Trophoblast cell (in vitro differentiated cells and primary cell): ENCODE measurements at regions not wholly inside any gene's neighbourhood (a gene's known extent, or its start where the extent isn't known, plus 50 kb on each side); places are given as distances from the start of the nearest gene placed in this dataset.

Experiments used
- DNase-seq, 2 donors: peaks; one replicate each; pipeline ENCODE4 v3.0.0-alpha.2; 2016
- H2AFZ ChIP-seq: 2 replicates; pipeline ENCODE4 v1.6.1; 2013; ENCODE audit warnings: low read length, moderate library complexity, mild to moderate bottlenecking; ENCODE audit not compliant: insufficient read depth, poor library complexity
- H2AK5ac ChIP-seq: 2 replicates; pipeline ENCODE4 v1.6.1; 2013; ENCODE audit warnings: mild to moderate bottlenecking, low read length
- H2BK120ac ChIP-seq: 2 replicates; pipeline ENCODE4 v1.6.1; 2013; ENCODE audit warnings: low read length, mild to moderate bottlenecking, moderate library complexity; ENCODE audit not compliant: insufficient read depth, poor library complexity
- H2BK12ac ChIP-seq: 2 replicates; pipeline ENCODE4 v1.6.1; 2013; ENCODE audit warnings: mild to moderate bottlenecking, low read length, moderate library complexity
- H2BK5ac ChIP-seq: 2 replicates; pipeline ENCODE4 v1.6.1; 2013; ENCODE audit warnings: low read length, low read depth, moderate library complexity, mild to moderate bottlenecking; ENCODE audit not compliant: poor library complexity
- H3K14ac ChIP-seq: 2 replicates; pipeline ENCODE4 v1.6.1; 2013; ENCODE audit warnings: mild to moderate bottlenecking, low read length
- H3K18ac ChIP-seq: 2 replicates; pipeline ENCODE4 v1.6.1; 2013; ENCODE audit warnings: mild to moderate bottlenecking, low read length
- H3K23ac ChIP-seq: 2 replicates; pipeline ENCODE4 v1.6.1; 2013; ENCODE audit warnings: low read length
- H3K27ac ChIP-seq: 2 replicates; pipeline ENCODE4 v1.5.1; 2013; ENCODE audit warnings: low read depth, mild to moderate bottlenecking, inconsistent platforms, low read length, moderate library complexity
- H3K27me3 ChIP-seq: 2 replicates; pipeline ENCODE4 v1.6.1; 2013; ENCODE audit warnings: inconsistent platforms, mild to moderate bottlenecking, low read length, moderate library complexity; ENCODE audit not compliant: insufficient read depth
- H3K36me3 ChIP-seq, 2 experiments: 1 replicate in 1 of 2; 2 replicates in 1 of 2; pipeline ENCODE4 v1.6.1; 2013; ENCODE audit warnings: low read length in 2 of 2, mild to moderate bottlenecking in 2 of 2, moderate library complexity in 1 of 2; ENCODE audit not compliant: insufficient read depth in 2 of 2, control insufficient read depth in 1 of 2
- H3K4ac ChIP-seq: 2 replicates; pipeline ENCODE4 v1.6.1; 2013; ENCODE audit warnings: low read depth, mild to moderate bottlenecking, low read length, moderate library complexity
- H3K4me1 ChIP-seq, 2 experiments: 1 replicate in 1 of 2; 2 replicates in 1 of 2; pipeline ENCODE4 v1.6.1; 2013; ENCODE audit warnings: low read length in 2 of 2, mild to moderate bottlenecking in 2 of 2, moderate library complexity in 1 of 2; ENCODE audit not compliant: insufficient read depth in 2 of 2, control insufficient read depth in 1 of 2
- H3K4me2 ChIP-seq: 2 replicates; pipeline ENCODE4 v1.6.1; 2013; ENCODE audit warnings: inconsistent platforms, mild to moderate bottlenecking, low read length, moderate library complexity
- H3K4me3 ChIP-seq: 2 replicates; pipeline ENCODE4 v1.5.1; 2013; ENCODE audit warnings: mild to moderate bottlenecking, low read depth, low read length, inconsistent platforms
- H3K79me1 ChIP-seq: one replicate; pipeline ENCODE4 v1.6.1; 2013; ENCODE audit warnings: low read length
- H3K79me2 ChIP-seq: 2 replicates; pipeline ENCODE4 v1.6.1; 2013; ENCODE audit warnings: low read length, mild to moderate bottlenecking; ENCODE audit not compliant: control insufficient read depth, insufficient read depth, poor library complexity
- H3K9ac ChIP-seq: 2 replicates; pipeline ENCODE4 v1.6.1; 2013; ENCODE audit warnings: mild to moderate bottlenecking, low read length
- H3K9me3 ChIP-seq: 2 replicates; pipeline ENCODE4 v1.6.1; 2013; ENCODE audit warnings: low read depth, mild to moderate bottlenecking, control low read depth, inconsistent platforms, low read length; ENCODE audit not compliant: insufficient read depth
- H4K12ac ChIP-seq: 2 replicates; pipeline ENCODE4 v1.6.1; 2013; ENCODE audit warnings: low read depth, mild to moderate bottlenecking, low read length, moderate library complexity
- H4K8ac ChIP-seq: 2 replicates; pipeline ENCODE4 v1.6.1; 2013; ENCODE audit warnings: low read depth, mild to moderate bottlenecking, low read length, moderate library complexity
- H4K91ac ChIP-seq: one replicate; pipeline ENCODE4 v1.6.1; 2013; ENCODE audit warnings: low read depth, mild to moderate bottlenecking, low read length, moderate library complexity
- WGBS: extraction: QIAGEN DNeasy Blood & Tissue Kit; methylation state at CpG from one replicate; pipeline ENCODE4 v1.1.7; 2013; ENCODE audit warnings: missing lambda C conversion rate; ENCODE audit not compliant: insufficient read length, insufficient coverage; ENCODE audit errors: extremely low coverage; 5-methylcytosine and 5-hydroxymethylcytosine counted together

DNA sequence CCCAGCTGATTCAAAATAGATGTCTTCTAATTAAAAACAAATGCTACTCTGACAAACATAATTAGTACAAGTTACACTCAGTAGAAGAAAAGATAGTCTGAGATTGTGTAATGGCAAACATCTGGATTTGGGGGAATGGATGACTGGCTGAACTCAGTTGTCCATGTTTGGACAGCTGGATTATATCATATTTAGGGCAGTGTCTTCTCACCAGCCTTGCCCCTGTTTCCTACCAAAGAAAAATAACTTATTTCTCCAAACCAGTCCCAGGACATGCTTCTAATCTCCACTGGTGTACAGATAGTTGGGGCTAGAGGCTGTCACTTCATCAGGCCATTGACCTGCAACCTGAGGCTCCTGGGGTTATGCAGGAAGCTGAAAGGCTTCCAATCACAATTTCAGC is 237.3 kb downstream of the USP46 start:
- Histone ChIP-seq H3K4me2 (no peak overlapping the region), H2AK5ac (no peak overlapping the region), H3K4me1 (no peaks in the 10 kb centered on the region), H3K9ac (no peak overlapping the region), H2AFZ (no peak overlapping the region), H4K8ac (no peak overlapping the region), H3K18ac (no peak overlapping the region), H3K14ac (no peak overlapping the region), H2BK120ac (no peak overlapping the region), H2BK5ac (no peak overlapping the region), H4K12ac (no peak overlapping the region), H3K79me1 (no peaks in the 10 kb centered on the region), H3K27me3 (no peaks in the 10 kb centered on the region), H3K4me3 (no peak overlapping the region), H3K36me3 (no peaks in the 10 kb centered on the region), H4K91ac (no peak overlapping the region), H3K79me2 (no peaks in the 10 kb centered on the region), H3K9me3 (peaks cover 2% of the 10 kb centered on the region), H2BK12ac (no peak overlapping the region), H3K4ac (no peak overlapping the region), H3K27ac (no peak overlapping the region), H3K23ac (no peak overlapping the region)
- DNase-seq, result no peak

DNA sequence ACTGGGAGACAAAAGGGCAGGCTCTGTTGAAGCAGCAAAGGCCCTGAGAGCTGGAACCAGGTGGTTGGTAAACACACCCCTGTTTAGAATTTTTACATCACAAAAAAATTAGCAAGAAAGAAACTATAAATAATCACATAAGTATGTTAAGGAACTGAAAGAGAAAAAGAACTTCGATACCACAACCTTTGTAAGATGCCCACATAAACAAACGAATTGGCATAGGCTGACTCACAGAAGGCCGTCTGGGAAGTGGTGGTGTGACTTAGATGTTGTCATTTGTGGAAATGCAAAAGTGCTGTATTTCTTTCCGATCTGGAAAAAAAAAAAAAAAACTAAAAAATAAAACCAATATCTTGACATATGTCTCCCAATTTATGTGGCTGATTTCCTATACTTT is 235.1 kb downstream of the USP46 start:
- no peak for DNase-seq
- H3K4me2 ChIP-seq, result no peak overlapping the region
- no CpG with 5 or more reads among the region's 4 CpGs for WGBS
- H2AK5ac ChIP-seq, result no peak overlapping the region
- H2BK5ac ChIP-seq, result no peak overlapping the region
- no peaks in the 10 kb centered on the region for H3K36me3 ChIP-seq
- no peak overlapping the region for H3K4ac ChIP-seq
- H3K14ac ChIP-seq, result no peak overlapping the region
- H4K8ac ChIP-seq, result no peak overlapping the region
- no peaks in the 10 kb centered on the region for H3K79me2 ChIP-seq
- H3K4me1 ChIP-seq, result no peaks in the 10 kb centered on the region
- H3K79me1 ChIP-seq, result no peaks in the 10 kb centered on the region
- no peak overlapping the region for H4K91ac ChIP-seq
- no peak overlapping the region for H3K27ac ChIP-seq
- H3K23ac ChIP-seq, result no peak overlapping the region
- no peak overlapping the region for H3K18ac ChIP-seq
- no peak overlapping the region for H3K9ac ChIP-seq
- no peak overlapping the region for H2AFZ ChIP-seq
- peaks cover 2% of the 10 kb centered on the region for H3K9me3 ChIP-seq
- H2BK12ac ChIP-seq, result no peak overlapping the region
- no peak overlapping the region for H4K12ac ChIP-seq
- no peak overlapping the region for H3K4me3 ChIP-seq
- H3K27me3 ChIP-seq, result no peaks in the 10 kb centered on the region
- no peak overlapping the region for H2BK120ac ChIP-seq

DNA sequence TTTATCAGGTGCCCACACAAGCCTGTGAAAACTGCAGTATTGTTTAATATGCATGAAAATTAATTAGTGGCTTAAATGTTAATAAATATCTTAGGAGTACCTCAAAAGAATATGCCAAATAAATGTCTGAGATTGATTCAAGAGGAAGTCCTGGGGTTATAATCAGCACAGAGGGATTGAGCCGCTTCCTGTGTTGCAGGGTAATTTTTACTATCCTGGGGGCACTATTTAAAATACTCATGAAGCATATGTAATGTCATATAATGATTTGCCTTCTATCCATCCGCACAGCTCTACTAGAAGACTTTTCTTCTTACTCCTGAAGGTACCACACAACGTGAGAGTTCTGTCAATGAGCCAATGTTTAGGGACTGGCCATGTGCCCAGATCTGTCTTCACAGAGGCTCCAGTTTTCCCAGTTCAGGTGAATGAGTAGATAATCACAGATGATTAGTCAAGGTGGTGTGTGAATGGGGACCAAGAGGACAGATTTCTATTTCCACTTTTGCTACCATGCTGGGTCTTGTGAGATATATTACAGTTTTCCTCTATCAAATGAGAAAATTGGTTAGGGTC is 233.3 kb downstream of the USP46 start:
- H3K79me2 ChIP-seq, result no peaks in the 10 kb centered on the region
- no peaks in the 10 kb centered on the region for H3K9me3 ChIP-seq
- no peak overlapping the region for H2AFZ ChIP-seq
- no peak overlapping the region for H2BK120ac ChIP-seq
- H3K36me3 ChIP-seq, result no peaks in the 10 kb centered on the region
- H2BK12ac ChIP-seq, result no peak overlapping the region
- H3K4me3 ChIP-seq, result no peak overlapping the region
- no peak overlapping the region for H4K8ac ChIP-seq
- H3K9ac ChIP-seq, result no peak overlapping the region
- no peaks in the 10 kb centered on the region for H3K27me3 ChIP-seq
- H3K4me1 ChIP-seq, result no peaks in the 10 kb centered on the region
- no peak overlapping the region for H2AK5ac ChIP-seq
- H3K23ac ChIP-seq, result no peak overlapping the region
- no peak overlapping the region for H3K4ac ChIP-seq
- H3K4me2 ChIP-seq, result no peak overlapping the region
- H2BK5ac ChIP-seq, result no peak overlapping the region
- no peak overlapping the region for H4K12ac ChIP-seq
- H3K27ac ChIP-seq, result no peak overlapping the region
- H4K91ac ChIP-seq, result no peak overlapping the region
- H3K14ac ChIP-seq, result no peak overlapping the region
- H3K18ac ChIP-seq, result no peak overlapping the region
- no peak for DNase-seq
- WGBS, result no CpG with 5 or more reads among the region's 3 CpGs
- no peaks in the 10 kb centered on the region for H3K79me1 ChIP-seq

- H3K4ac ChIP-seq, result no peak overlapping the region
- H3K79me1 ChIP-seq, result no peaks in the 10 kb centered on the region
- no peaks in the 10 kb centered on the region for H3K9me3 ChIP-seq
- no peaks in the 10 kb centered on the region for H3K79me2 ChIP-seq
- no peak overlapping the region for H3K23ac ChIP-seq
- no peak overlapping the region for H3K9ac ChIP-seq
- no peak overlapping the region for H3K27ac ChIP-seq
- H3K27me3 ChIP-seq, result no peaks in the 10 kb centered on the region
- no peak overlapping the region for H4K91ac ChIP-seq
- H2AK5ac ChIP-seq, result no peak overlapping the region
- no peak overlapping the region for H3K4me2 ChIP-seq
- no peak overlapping the region for H3K4me3 ChIP-seq
- H4K12ac ChIP-seq, result no peak overlapping the region
- no peak overlapping the region for H3K18ac ChIP-seq
- H3K4me1 ChIP-seq, result no peaks in the 10 kb centered on the region
- H2BK12ac ChIP-seq, result no peak overlapping the region
- H3K14ac ChIP-seq, result no peak overlapping the region
- no peaks in the 10 kb centered on the region for H3K36me3 ChIP-seq
- no peak overlapping the region for H4K8ac ChIP-seq
- no peak overlapping the region for H2AFZ ChIP-seq
- DNase-seq, result no peak
- H2BK120ac ChIP-seq, result no peak overlapping the region
- H2BK5ac ChIP-seq, result no peak overlapping the region
Observed at GRCh38 chr4:52431410-52431809, 227.7 kb downstream of the USP46 start.
